SK-N-SH treated with all-trans-retinoic acid at 6 μM for 48 hours (cell line): ENCODE measurements at regions not wholly inside any gene's neighbourhood (a gene's known extent, or its start where the extent isn't known, plus 50 kb on each side); places are given as distances from the start of the nearest gene placed in this dataset.

Experiments used
- RARB ChIP-seq: fragments of 250-450 bp; sonication (Bioruptor Pico); IDR thresholded peaks from 2 replicates; pipeline ENCODE4 v1.8.0; 2021; ENCODE audit warnings: mild to moderate bottlenecking, moderate library complexity
- SNAI2 ChIP-seq: fragments of 250-450 bp; sonication (Bioruptor Pico); IDR thresholded peaks from 2 replicates; pipeline ENCODE4 v1.5.0; 2020; ENCODE audit warnings: mild to moderate bottlenecking, moderate library complexity
- TCF4 ChIP-seq: fragments of 250-450 bp; sonication (Bioruptor Pico); IDR thresholded peaks from 2 replicates; pipeline ENCODE4 v1.8.0; 2021; ENCODE audit warnings: mild to moderate bottlenecking, moderate library complexity, borderline replicate concordance
- ZFP3 ChIP-seq: fragments of 250-450 bp; sonication (Bioruptor Pico); IDR thresholded peaks from 2 replicates; pipeline ENCODE4 v1.5.0; 2020; ENCODE audit warnings: mild to moderate bottlenecking, moderate library complexity
- TF ChIP-seq, protein P1 (sequence below): fragments of 250-450 bp; sonication (Bioruptor Pico); IDR thresholded peaks from 2 replicates; pipeline ENCODE4 v1.5.1; 2020; ENCODE audit warnings: low read depth, mild to moderate bottlenecking, moderate library complexity
- TF ChIP-seq, protein P2 (sequence below): fragments of 250-450 bp; sonication (Bioruptor Pico); IDR thresholded peaks from 2 replicates; pipeline ENCODE4 v1.8.0; 2020; ENCODE audit warnings: mild to moderate bottlenecking, moderate library complexity, borderline replicate concordance

DNA sequence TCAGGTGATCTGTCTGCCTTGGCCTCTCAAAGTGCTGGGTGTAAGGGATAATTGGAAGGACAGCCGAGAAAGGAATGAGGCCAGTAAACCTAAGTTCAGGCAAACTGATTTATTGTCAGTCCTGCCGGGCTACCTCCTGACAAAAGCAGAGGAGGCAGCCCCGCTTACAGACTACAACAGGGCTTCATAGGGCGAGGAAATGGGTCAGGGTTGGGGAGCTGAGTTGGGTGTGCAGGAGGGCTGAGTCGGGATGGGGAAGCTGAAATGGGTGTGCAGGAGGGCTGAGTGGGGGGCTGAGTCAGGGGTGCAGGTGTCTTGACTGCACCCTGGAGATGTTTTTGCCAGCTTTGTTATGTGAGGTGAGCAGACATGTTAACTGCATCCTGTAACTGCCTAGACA is 210.2 kb downstream of the SLITRK6 start:
- TF ChIP-seq, protein P1, sequence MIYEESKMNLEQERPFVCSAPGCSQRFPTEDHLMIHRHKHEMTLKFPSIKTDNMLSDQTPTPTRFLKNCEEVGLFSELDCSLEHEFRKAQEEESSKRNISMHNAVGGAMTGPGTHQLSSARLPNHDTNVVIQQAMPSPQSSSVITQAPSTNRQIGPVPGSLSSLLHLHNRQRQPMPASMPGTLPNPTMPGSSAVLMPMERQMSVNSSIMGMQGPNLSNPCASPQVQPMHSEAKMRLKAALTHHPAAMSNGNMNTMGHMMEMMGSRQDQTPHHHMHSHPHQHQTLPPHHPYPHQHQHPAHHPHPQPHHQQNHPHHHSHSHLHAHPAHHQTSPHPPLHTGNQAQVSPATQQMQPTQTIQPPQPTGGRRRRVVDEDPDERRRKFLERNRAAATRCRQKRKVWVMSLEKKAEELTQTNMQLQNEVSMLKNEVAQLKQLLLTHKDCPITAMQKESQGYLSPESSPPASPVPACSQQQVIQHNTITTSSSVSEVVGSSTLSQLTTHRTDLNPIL (CRISPR knock-in tag) = no peak
- TF ChIP-seq ZFP3 (CRISPR knock-in tag) = no peak
- TF ChIP-seq RARB (CRISPR knock-in tag) = no peak
- no peak for TF ChIP-seq TCF4 (CRISPR knock-in tag)
- TF ChIP-seq SNAI2 (CRISPR knock-in tag) = no peak
- TF ChIP-seq, protein P2, sequence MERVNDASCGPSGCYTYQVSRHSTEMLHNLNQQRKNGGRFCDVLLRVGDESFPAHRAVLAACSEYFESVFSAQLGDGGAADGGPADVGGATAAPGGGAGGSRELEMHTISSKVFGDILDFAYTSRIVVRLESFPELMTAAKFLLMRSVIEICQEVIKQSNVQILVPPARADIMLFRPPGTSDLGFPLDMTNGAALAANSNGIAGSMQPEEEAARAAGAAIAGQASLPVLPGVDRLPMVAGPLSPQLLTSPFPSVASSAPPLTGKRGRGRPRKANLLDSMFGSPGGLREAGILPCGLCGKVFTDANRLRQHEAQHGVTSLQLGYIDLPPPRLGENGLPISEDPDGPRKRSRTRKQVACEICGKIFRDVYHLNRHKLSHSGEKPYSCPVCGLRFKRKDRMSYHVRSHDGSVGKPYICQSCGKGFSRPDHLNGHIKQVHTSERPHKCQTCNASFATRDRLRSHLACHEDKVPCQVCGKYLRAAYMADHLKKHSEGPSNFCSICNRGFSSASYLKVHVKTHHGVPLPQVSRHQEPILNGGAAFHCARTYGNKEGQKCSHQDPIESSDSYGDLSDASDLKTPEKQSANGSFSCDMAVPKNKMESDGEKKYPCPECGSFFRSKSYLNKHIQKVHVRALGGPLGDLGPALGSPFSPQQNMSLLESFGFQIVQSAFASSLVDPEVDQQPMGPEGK (CRISPR knock-in tag) = no peak
